ENCODE measurements at regions not wholly inside any gene's neighbourhood (a gene's known extent, or its start where the extent isn't known, plus 50 kb on each side); places are given as distances from the start of the nearest gene placed in this dataset.

GRCh38 chr5:78705826-78706225 lies 57.3 kb upstream of the LHFPL2 start:
- H3K4me3 ChIP-seq (ENCODE audit: low read length): no peak overlapping the region
- TF ChIP-seq CTCF (IDR thresholded peaks at IDR 0.05; ENCODE audit: insufficient read depth, low read depth, low read length, missing control alignments): no peak
- DNase-seq (ENCODE audit: low read depth): peak; percentile 55

DNA sequence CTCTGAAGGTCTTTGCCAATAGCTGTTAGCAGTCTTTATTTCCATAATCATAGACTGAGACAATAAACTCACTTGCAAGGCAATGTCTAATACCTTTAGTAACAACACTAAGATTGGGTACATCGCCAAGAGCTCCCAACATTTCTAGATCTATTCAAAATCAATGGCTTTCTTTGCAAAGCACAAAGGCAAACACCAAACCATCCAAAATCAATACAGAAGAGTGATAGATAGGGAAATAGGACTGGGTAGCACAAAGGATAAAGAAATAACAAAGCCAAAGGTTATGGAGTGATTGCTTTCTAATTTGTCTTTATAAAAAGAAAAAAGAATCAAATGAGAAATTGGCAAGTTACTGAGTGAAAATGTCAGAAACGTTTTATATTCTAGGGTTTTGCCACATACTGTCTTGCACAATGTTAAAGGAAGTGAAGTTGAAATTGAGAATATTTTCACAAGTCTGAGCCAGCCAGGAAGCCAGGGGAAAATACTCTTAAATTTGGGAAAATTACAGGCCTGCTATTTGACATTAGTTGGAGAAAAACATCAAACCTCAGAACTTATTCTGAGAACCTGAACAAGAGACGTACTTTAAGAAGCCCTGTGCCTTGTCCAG lies 53.3 kb upstream of the LHFPL2 start:
- TF ChIP-seq CTCF (IDR thresholded peaks at IDR 0.05; ENCODE audit: insufficient read depth, low read depth, low read length, missing control alignments): no peak
- DNase-seq (ENCODE audit: low read depth): no peak
- no peak overlapping the region for H3K4me3 ChIP-seq (ENCODE audit: low read length)

GRCh38 chr5:78699552-78700153 lies 51.1 kb upstream of the LHFPL2 start:
- TF ChIP-seq CTCF (IDR thresholded peaks at IDR 0.05; ENCODE audit: insufficient read depth, low read depth, low read length, missing control alignments): no peak
- DNase-seq (ENCODE audit: low read depth): peak; percentile 100
- H3K4me3 ChIP-seq (ENCODE audit: low read length): no peak overlapping the region

DNA sequence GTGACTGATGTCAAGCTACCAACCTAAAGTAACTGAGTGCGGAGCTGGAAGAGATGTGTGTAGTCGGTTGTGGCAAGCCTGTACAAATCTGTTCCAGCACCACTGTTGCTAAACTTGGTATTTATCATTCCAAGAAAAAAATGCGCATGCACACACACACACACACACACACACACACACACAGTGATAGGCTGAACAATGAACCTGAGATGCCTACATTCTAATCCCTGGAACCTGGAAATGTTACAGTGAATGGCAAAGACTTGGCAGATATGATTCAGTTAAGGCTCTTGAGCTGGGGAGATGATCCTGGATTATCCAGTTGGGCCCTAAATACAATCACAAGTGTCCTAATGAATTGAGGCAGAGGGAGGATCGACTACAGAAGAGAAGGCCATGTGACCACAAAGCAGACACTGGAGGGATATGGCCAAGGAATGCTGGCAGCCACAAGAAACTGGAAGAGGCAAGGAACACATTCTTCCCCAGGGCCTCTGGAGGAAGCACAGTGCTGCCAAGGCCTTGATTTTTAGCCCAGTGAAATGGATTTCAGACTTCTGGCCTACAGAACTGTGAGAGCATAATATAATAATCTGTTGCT lies 49.7 kb upstream of the LHFPL2 start:
- no peak for TF ChIP-seq CTCF (IDR thresholded peaks at IDR 0.05; ENCODE audit: insufficient read depth, low read depth, low read length, missing control alignments)
- peak; percentile 74 for DNase-seq (ENCODE audit: low read depth)
- no peak overlapping the region for H3K4me3 ChIP-seq (ENCODE audit: low read length)

All from epithelial cell of esophagus (primary cell).